Superior temporal gyrus (tissue), 1 donor: ENCODE measurements at regions not wholly inside any gene's neighbourhood (a gene's known extent, or its start where the extent isn't known, plus 50 kb on each side); places are given as distances from the start of the nearest gene placed in this dataset.
A peak's percentile ranks its signal among the peaks of the same experiment; 100 is the strongest.

Experiments
- DNase-seq: peaks from one replicate; pipeline ENCODE4 v3.0.0-alpha.2; 2016; ENCODE audit errors: extremely low spot score

- no peak for DNase-seq
Measured at GRCh38 chr14:49016381-49016780, 569.8 kb downstream of the RPS29 start.

GRCh38 chr14:49014476-49014875 is 571.7 kb downstream of the RPS29 start:
- DNase-seq, result no peak

- DNase-seq, result no peak
Measured at GRCh38 chr14:49008363-49008762, 577.8 kb downstream of the RPS29 start.

- DNase-seq, result no peak
Measured at GRCh38 chr14:48991141-48991540, 595.0 kb downstream of the RPS29 start.

- DNase-seq, result no peak
Measured at GRCh38 chr14:48983351-48983888, 602.8 kb downstream of the RPS29 start.

- DNase-seq, result no peak
Measured at GRCh38 chr14:48974994-48975393, 611.2 kb downstream of the RPS29 start.

- DNase-seq, result no peak
Measured at GRCh38 chr14:48973151-48973550, 613.0 kb downstream of the RPS29 start.

GRCh38 chr14:48970943-48971342 is 615.2 kb downstream of the RPS29 start:
- no peak for DNase-seq

- DNase-seq, result no peak
Measured at GRCh38 chr14:48967419-48967818, 618.8 kb downstream of the RPS29 start.

- no peak for DNase-seq
Measured at GRCh38 chr14:48963231-48963790, 622.9 kb downstream of the RPS29 start.

GRCh38 chr14:48957486-48957885 is 628.7 kb downstream of the RPS29 start:
- no peak for DNase-seq

- DNase-seq, result no peak
Measured at GRCh38 chr14:48955857-48956256, 630.3 kb downstream of the RPS29 start.

GRCh38 chr14:48954446-48954845 is 631.7 kb downstream of the RPS29 start:
- peak; percentile 18 for DNase-seq

- DNase-seq, result no peak
Measured at GRCh38 chr14:48944809-48945208, 641.4 kb downstream of the RPS29 start.

GRCh38 chr14:48943913-48944312 is 642.3 kb downstream of the RPS29 start:
- DNase-seq, result peak; percentile 68

GRCh38 chr14:48937541-48938195 is 648.5 kb downstream of the RPS29 start:
- peak; percentile 43 for DNase-seq

- no peak for DNase-seq
Measured at GRCh38 chr14:48936849-48937248, 649.3 kb downstream of the RPS29 start.

GRCh38 chr14:48936362-48936761 is 649.8 kb downstream of the RPS29 start:
- peak; percentile 79 for DNase-seq

- no peak for DNase-seq
Measured at GRCh38 chr14:48925184-48925583, 661.0 kb downstream of the RPS29 start.

GRCh38 chr14:48914921-48915320 is 671.3 kb downstream of the RPS29 start:
- DNase-seq, result no peak

- no peak for DNase-seq
Measured at GRCh38 chr14:48914382-48914781, 671.8 kb downstream of the RPS29 start.

GRCh38 chr14:48900565-48900964 is 685.6 kb downstream of the RPS29 start:
- no peak for DNase-seq

GRCh38 chr14:48890333-48890732 is 695.8 kb downstream of the RPS29 start:
- DNase-seq, result no peak
